ENCODE measurements at regions not wholly inside any gene's neighbourhood (a gene's known extent, or its start where the extent isn't known, plus 50 kb on each side); places are given as distances from the start of the nearest gene placed in this dataset.

DNA sequence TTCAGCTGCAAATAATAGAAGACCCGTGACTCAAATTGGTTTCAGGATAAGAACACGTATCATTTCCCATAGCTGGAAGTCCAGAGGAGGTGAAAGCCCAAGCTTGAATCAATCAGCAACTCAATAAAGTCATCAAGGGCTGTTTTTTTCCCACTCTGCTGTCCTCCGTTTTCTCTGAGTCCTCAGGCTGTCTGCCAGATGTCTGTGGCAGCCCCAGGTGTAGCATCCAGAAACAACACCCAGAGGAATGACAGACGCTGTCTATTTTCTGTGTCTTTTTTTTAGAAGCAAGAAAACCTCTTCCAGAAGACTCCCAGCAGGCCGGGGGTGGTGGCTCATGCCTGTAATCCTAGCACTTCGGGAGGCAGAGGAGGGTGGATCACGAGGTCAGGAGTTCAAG, 204.4 kb downstream of the FAM43A start:
- no peak for TF ChIP-seq YY1 (IDR thresholded peaks at IDR 0.05; ENCODE audit: insufficient read depth, insufficient read length)
- TF ChIP-seq ZNF274 (IDR thresholded peaks at IDR 0.05; ENCODE audit: low read depth, low read length), result no peak
- TF ChIP-seq SUZ12 (IDR thresholded peaks at IDR 0.05; ENCODE audit: extremely low read depth, insufficient read depth, insufficient read length), result no peak

Data from NT2/D1 (cell line).